ENCODE measurements at regions not wholly inside any gene's neighbourhood (a gene's known extent, or its start where the extent isn't known, plus 50 kb on each side); places are given as distances from the start of the nearest gene placed in this dataset.

GRCh38 chr10:105718207-105718995 lies 1077.3 kb downstream of the SORCS3 start:
- no peak for TF ChIP-seq POLR2AphosphoS5 (IDR thresholded peaks at IDR 0.05; ENCODE audit: low read depth, low read length)
- no peak for TF ChIP-seq POLR2A (IDR thresholded peaks at IDR 0.05; ENCODE audit: low read depth, low read length)

Measured in GM12892 (cell line).